ENCODE measurements at regions not wholly inside any gene's neighbourhood (a gene's known extent, or its start where the extent isn't known, plus 50 kb on each side); places are given as distances from the start of the nearest gene placed in this dataset.

DNA sequence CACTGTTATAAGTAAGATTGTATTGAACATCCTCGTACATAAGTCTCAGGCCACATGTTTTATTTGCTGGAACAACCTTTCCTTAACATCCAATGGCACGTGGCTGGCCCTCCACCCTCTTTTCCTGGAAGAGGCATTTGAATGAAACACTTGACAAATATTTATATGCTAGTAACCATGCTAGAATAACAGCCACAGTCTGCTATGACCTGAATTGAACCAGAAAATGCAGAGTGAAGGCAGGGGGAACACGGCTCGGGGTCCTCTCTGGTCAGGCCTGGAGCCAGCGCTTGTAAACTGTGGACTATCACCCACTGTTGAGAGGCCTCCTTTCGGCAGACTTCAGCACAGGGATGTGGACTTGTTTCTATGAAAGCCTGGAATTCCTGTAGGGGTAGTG lies 198.2 kb upstream of the COPS8 start:
- peaks cover 0 to 3% (median 0%) of the 10 kb centered on the region in 11 donors for H3K9me3 Mint-ChIP-seq
- Histone ChIP-seq H3K27me3 (ENCODE audit: control insufficient read depth in 2 of 2, insufficient read depth in 2 of 2, low read length in 2 of 2) (no peaks in the 10 kb centered on the region), H3K27ac (ENCODE audit: low read depth, low read length) (no peak overlapping the region), H3K36me3 (ENCODE audit: control insufficient read depth in 2 of 3, insufficient read depth in 3 of 3, low read length in 3 of 3) (no peaks in the 10 kb centered on the region), H3K4me3 (ENCODE audit: low read length) (no peak overlapping the region), H3K4me1 (ENCODE audit: control insufficient read depth in 2 of 2, insufficient read depth in 2 of 2, low read length in 2 of 2) (no peaks in the 10 kb centered on the region), H3K9me3 (ENCODE audit: control insufficient read depth in 2 of 3, low read length in 3 of 3) (no peaks in the 10 kb centered on the region)
- no peak overlapping the region for H3K4me3 Mint-ChIP-seq
- no peak overlapping the region for H3K27ac Mint-ChIP-seq
- peaks cover 0 to 13% (median 5%) of the 10 kb centered on the region in 5 donors for H3K27me3 Mint-ChIP-seq
- ATAC-seq (no peak), DNase-seq (no peak)
- no peaks in the 10 kb centered on the region for H3K4me1 Mint-ChIP-seq
- ChIA-PET POLR2A (no interaction called here), CTCF (no interaction called here)
- intact Hi-C loops (cut with micrococcal nuclease), result no loop called here
- no peaks in the 10 kb centered on the region for H3K36me3 Mint-ChIP-seq

- Mint-ChIP-seq H3K4me3 (no peak overlapping the region), H3K27me3 (peaks cover 0 to 13% (median 6%) of the 10 kb centered on the region in 5 donors), H3K9me3 (peaks cover 0 to 3% (median 0%) of the 10 kb centered on the region in 11 donors), H3K36me3 (no peaks in the 10 kb centered on the region), H3K27ac (no peak overlapping the region), H3K4me1 (no peaks in the 10 kb centered on the region)
- no peak for ATAC-seq
- POLR2A ChIA-PET, result no interaction called here
- no peaks in the 10 kb centered on the region for H3K27me3 ChIP-seq (ENCODE audit: control insufficient read depth in 2 of 2, insufficient read depth in 2 of 2, low read length in 2 of 2)
- DNase-seq, result no peak
- intact Hi-C loops (cut with micrococcal nuclease), result no loop called here
- H3K4me3 ChIP-seq (ENCODE audit: low read length), result no peak overlapping the region
- CTCF ChIA-PET, result no interaction called here
- H3K4me1 ChIP-seq (ENCODE audit: control insufficient read depth in 2 of 2, insufficient read depth in 2 of 2, low read length in 2 of 2), result no peaks in the 10 kb centered on the region
- no peaks in the 10 kb centered on the region for H3K9me3 ChIP-seq (ENCODE audit: control insufficient read depth in 2 of 3, low read length in 3 of 3)
- no peak overlapping the region for H3K27ac ChIP-seq (ENCODE audit: low read depth, low read length)
- H3K36me3 ChIP-seq (ENCODE audit: control insufficient read depth in 2 of 3, insufficient read depth in 3 of 3, low read length in 3 of 3), result no peaks in the 10 kb centered on the region
These were observed 197.5 kb upstream of the COPS8 start for GRCh38 chr2:236887953-236888793.

DNA sequence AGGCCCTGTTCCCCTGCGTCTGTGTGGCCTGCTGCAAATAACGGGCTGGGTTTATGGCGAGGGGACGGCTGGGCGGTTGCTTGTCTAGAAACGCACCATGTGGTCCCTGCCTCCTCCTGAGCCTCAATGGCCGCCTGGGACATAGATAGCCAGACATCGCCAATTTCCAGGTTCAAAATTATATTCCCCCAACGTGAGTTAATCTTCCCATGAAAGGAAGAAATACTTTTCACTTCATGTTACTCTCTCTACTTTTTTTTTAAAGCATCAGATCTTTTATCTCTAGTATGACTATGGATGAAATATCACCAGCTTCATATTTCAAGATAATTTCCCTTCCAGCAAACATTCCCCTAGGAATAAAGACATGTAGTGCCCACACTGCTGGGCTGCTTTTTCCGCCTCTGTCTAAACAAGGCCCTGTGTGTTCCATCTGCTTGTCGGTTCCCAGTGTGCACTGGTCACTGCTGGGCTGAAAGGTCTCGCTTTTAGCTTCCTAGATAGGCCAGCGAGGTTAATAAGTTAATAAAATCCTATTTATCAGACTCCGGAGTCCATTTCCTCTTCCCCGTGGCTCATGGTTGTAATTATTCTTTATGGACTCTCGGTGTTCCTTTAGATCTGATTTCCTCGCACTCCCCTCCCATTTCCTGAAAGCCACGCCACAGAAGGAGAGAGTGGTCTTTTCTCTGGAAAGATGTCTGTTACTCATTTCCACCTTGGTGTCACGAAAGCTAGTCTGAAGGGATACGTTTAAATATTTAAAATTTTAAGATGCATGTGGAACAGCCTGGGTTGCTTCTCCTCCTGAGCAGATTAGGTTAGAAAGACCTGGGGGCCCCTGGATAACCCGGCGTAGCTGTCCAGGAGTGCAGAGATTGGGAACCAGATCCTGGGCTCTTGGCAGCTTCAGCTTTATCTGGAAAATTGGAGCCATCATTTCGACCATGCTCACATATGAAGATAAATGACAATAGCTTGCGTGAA lies 196.6 kb upstream of the COPS8 start:
- no peaks in the 10 kb centered on the region for H3K27me3 ChIP-seq (ENCODE audit: control insufficient read depth in 2 of 2, insufficient read depth in 2 of 2, low read length in 2 of 2)
- H3K27me3 Mint-ChIP-seq, result peaks cover 0 to 13% (median 7%) of the 10 kb centered on the region in 5 donors
- no peaks in the 10 kb centered on the region for H3K4me1 ChIP-seq (ENCODE audit: control insufficient read depth in 2 of 2, insufficient read depth in 2 of 2, low read length in 2 of 2)
- DNase-seq (no peak), ATAC-seq (no peak)
- no peaks in the 10 kb centered on the region for H3K36me3 Mint-ChIP-seq
- CTCF ChIA-PET, result no interaction called here
- intact Hi-C loops (cut with micrococcal nuclease), result no loop called here
- H3K4me1 Mint-ChIP-seq, result no peaks in the 10 kb centered on the region
- H3K4me3 ChIP-seq (ENCODE audit: low read length), result no peak overlapping the region
- POLR2A ChIA-PET, result no interaction called here
- no peaks in the 10 kb centered on the region for H3K36me3 ChIP-seq (ENCODE audit: control insufficient read depth in 2 of 3, insufficient read depth in 3 of 3, low read length in 3 of 3)
- no peak overlapping the region for H3K4me3 Mint-ChIP-seq
- H3K9me3 Mint-ChIP-seq, result peaks cover 0 to 3% (median 0%) of the 10 kb centered on the region in 11 donors
- no peak overlapping the region for H3K27ac ChIP-seq (ENCODE audit: low read depth, low read length)
- H3K9me3 ChIP-seq (ENCODE audit: control insufficient read depth in 2 of 3, low read length in 3 of 3), result no peaks in the 10 kb centered on the region
- H3K27ac Mint-ChIP-seq, result no peak overlapping the region

GRCh38 chr2:236889791-236890704 lies 195.6 kb upstream of the COPS8 start:
- no peak for ATAC-seq
- H3K27ac Mint-ChIP-seq, result no peak overlapping the region
- H3K4me3 Mint-ChIP-seq, result no peak overlapping the region
- no peaks in the 10 kb centered on the region for H3K9me3 ChIP-seq (ENCODE audit: control insufficient read depth in 2 of 3, low read length in 3 of 3)
- H3K4me1 ChIP-seq (ENCODE audit: control insufficient read depth in 2 of 2, insufficient read depth in 2 of 2, low read length in 2 of 2), result no peaks in the 10 kb centered on the region
- H3K27me3 Mint-ChIP-seq, result peaks cover 0 to 15% (median 13%) of the 10 kb centered on the region in 5 donors
- ChIA-PET CTCF (no interaction called here), POLR2A (no interaction called here)
- no peak for DNase-seq
- no peaks in the 10 kb centered on the region for H3K27me3 ChIP-seq (ENCODE audit: control insufficient read depth in 2 of 2, insufficient read depth in 2 of 2, low read length in 2 of 2)
- no peak overlapping the region for H3K27ac ChIP-seq (ENCODE audit: low read depth, low read length)
- H3K4me1 Mint-ChIP-seq, result no peaks in the 10 kb centered on the region
- H3K9me3 Mint-ChIP-seq, result peaks cover 0 to 3% (median 0%) of the 10 kb centered on the region in 11 donors
- H3K4me3 ChIP-seq (ENCODE audit: low read length), result no peak overlapping the region
- intact Hi-C loops (cut with micrococcal nuclease), result no loop called here
- H3K36me3 Mint-ChIP-seq, result no peaks in the 10 kb centered on the region
- no peaks in the 10 kb centered on the region for H3K36me3 ChIP-seq (ENCODE audit: control insufficient read depth in 2 of 3, insufficient read depth in 3 of 3, low read length in 3 of 3)

GRCh38 chr2:236892721-236893120 lies 193.0 kb upstream of the COPS8 start:
- intact Hi-C loops (cut with micrococcal nuclease), result no loop called here
- H3K9me3 Mint-ChIP-seq, result peaks cover 0 to 3% (median 0%) of the 10 kb centered on the region in 11 donors
- H3K4me1 Mint-ChIP-seq, result no peaks in the 10 kb centered on the region
- CTCF ChIA-PET, result no interaction called here
- H3K27me3 ChIP-seq (ENCODE audit: control insufficient read depth in 2 of 2, insufficient read depth in 2 of 2, low read length in 2 of 2), result no peaks in the 10 kb centered on the region
- no peak for DNase-seq
- H3K36me3 Mint-ChIP-seq, result no peaks in the 10 kb centered on the region
- H3K27ac Mint-ChIP-seq, result no peak overlapping the region
- H3K36me3 ChIP-seq (ENCODE audit: control insufficient read depth in 2 of 3, insufficient read depth in 3 of 3, low read length in 3 of 3), result no peaks in the 10 kb centered on the region
- peaks cover 0 to 26% (median 15%) of the 10 kb centered on the region in 5 donors for H3K27me3 Mint-ChIP-seq
- no peak overlapping the region for H3K4me3 ChIP-seq (ENCODE audit: low read length)
- no peaks in the 10 kb centered on the region for H3K9me3 ChIP-seq (ENCODE audit: control insufficient read depth in 2 of 3, low read length in 3 of 3)
- H3K27ac ChIP-seq (ENCODE audit: low read depth, low read length), result no peak overlapping the region
- no peaks in the 10 kb centered on the region for H3K4me1 ChIP-seq (ENCODE audit: control insufficient read depth in 2 of 2, insufficient read depth in 2 of 2, low read length in 2 of 2)
- H3K4me3 Mint-ChIP-seq, result no peak overlapping the region
- POLR2A ChIA-PET, result no interaction called here
- ATAC-seq, result no peak

DNA sequence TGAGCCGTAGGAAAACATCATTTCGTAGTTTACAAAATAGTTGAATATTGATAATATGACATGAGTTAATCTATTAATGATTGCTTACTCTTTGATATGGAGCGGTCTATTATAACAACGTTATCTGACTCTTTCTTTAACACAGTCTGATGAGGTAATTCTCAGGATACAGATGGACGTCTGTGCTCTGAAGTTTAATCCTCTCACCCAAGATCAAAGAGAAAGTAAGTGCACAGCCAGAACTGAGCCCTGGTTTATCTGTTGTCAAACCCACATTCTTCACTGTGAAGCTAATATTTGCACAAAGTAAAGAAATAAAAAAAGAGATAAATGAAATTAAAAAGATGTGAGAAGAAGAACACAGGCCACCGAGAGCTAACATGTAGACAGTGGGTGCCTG lies 190.9 kb upstream of the COPS8 start:
- no peak for ATAC-seq
- POLR2A ChIA-PET, result no interaction called here
- H3K4me3 Mint-ChIP-seq, result no peak overlapping the region
- Histone ChIP-seq H3K4me1 (ENCODE audit: control insufficient read depth in 2 of 2, insufficient read depth in 2 of 2, low read length in 2 of 2) (no peaks in the 10 kb centered on the region), H3K9me3 (ENCODE audit: control insufficient read depth in 2 of 3, low read length in 3 of 3) (no peaks in the 10 kb centered on the region), H3K4me3 (ENCODE audit: low read length) (no peak overlapping the region), H3K27ac (ENCODE audit: low read depth, low read length) (no peak overlapping the region), H3K36me3 (ENCODE audit: control insufficient read depth in 2 of 3, insufficient read depth in 3 of 3, low read length in 3 of 3) (no peaks in the 10 kb centered on the region), H3K27me3 (ENCODE audit: control insufficient read depth in 2 of 2, insufficient read depth in 2 of 2, low read length in 2 of 2) (no peaks in the 10 kb centered on the region)
- peaks cover 0 to 3% (median 0%) of the 10 kb centered on the region in 11 donors for H3K9me3 Mint-ChIP-seq
- no peak for DNase-seq
- no peak overlapping the region for H3K27ac Mint-ChIP-seq
- CTCF ChIA-PET, result no interaction called here
- no peaks in the 10 kb centered on the region for H3K4me1 Mint-ChIP-seq
- peaks cover 0 to 23% (median 6%) of the 10 kb centered on the region in 5 donors for H3K27me3 Mint-ChIP-seq
- intact Hi-C loops (cut with micrococcal nuclease), result no loop called here
- no peaks in the 10 kb centered on the region for H3K36me3 Mint-ChIP-seq
